ENCODE measurements at regions not wholly inside any gene's neighbourhood (a gene's known extent, or its start where the extent isn't known, plus 50 kb on each side); places are given as distances from the start of the nearest gene placed in this dataset.

- H3K36me3 ChIP-seq (ENCODE audit: control insufficient read depth, insufficient read depth, low read length) = no peaks in the 10 kb centered on the region
- no peak for TF ChIP-seq CTCF (IDR thresholded peaks at IDR 0.05; ENCODE audit: insufficient read depth, low read length, poor library complexity, severe bottlenecking)
These were observed 57.8 kb downstream of the PABIR2 start for GRCh38 chrX:134738986-134739740.

GRCh38 chrX:134738445-134738844 is 58.6 kb downstream of the PABIR2 start:
- no peak overlapping the region for H3K4me3 ChIP-seq (ENCODE audit: low read depth, low read length)
- no peak for TF ChIP-seq CTCF (IDR thresholded peaks at IDR 0.05; ENCODE audit: insufficient read depth, low read length, poor library complexity, severe bottlenecking)
- no peaks in the 10 kb centered on the region for H3K36me3 ChIP-seq (ENCODE audit: control insufficient read depth, insufficient read depth, low read length)
- no peaks in the 10 kb centered on the region for H3K27me3 ChIP-seq (ENCODE audit: control insufficient read depth, insufficient read depth, low read length)
- DNase-seq (ENCODE audit: low read depth) = no peak

More at GRCh38 chrX:134738986-134739740, 57.8 kb downstream of the PABIR2 start:
- H3K4me3 ChIP-seq (ENCODE audit: low read depth, low read length) = no peak overlapping the region
- DNase-seq (ENCODE audit: low read depth) = no peak
- H3K27me3 ChIP-seq (ENCODE audit: control insufficient read depth, insufficient read depth, low read length) = no peaks in the 10 kb centered on the region

GRCh38 chrX:134737721-134738369 is 59.2 kb downstream of the PABIR2 start:
- no peaks in the 10 kb centered on the region for H3K36me3 ChIP-seq (ENCODE audit: control insufficient read depth, insufficient read depth, low read length)
- H3K27me3 ChIP-seq (ENCODE audit: control insufficient read depth, insufficient read depth, low read length) = no peaks in the 10 kb centered on the region
- no peak overlapping the region for H3K4me3 ChIP-seq (ENCODE audit: low read depth, low read length)
- no peak for DNase-seq (ENCODE audit: low read depth)
- no peak for TF ChIP-seq CTCF (IDR thresholded peaks at IDR 0.05; ENCODE audit: insufficient read depth, low read length, poor library complexity, severe bottlenecking)

- no peak for TF ChIP-seq CTCF (IDR thresholded peaks at IDR 0.05; ENCODE audit: insufficient read depth, low read length, poor library complexity, severe bottlenecking)
- Histone ChIP-seq H3K4me3 (ENCODE audit: low read depth, low read length) (no peak overlapping the region), H3K36me3 (ENCODE audit: control insufficient read depth, insufficient read depth, low read length) (no peaks in the 10 kb centered on the region), H3K27me3 (ENCODE audit: control insufficient read depth, insufficient read depth, low read length) (no peaks in the 10 kb centered on the region)
- no peak for DNase-seq (ENCODE audit: low read depth)
These were observed 59.9 kb downstream of the PABIR2 start for GRCh38 chrX:134737061-134737460.

GRCh38 chrX:134736356-134736755 is 60.6 kb downstream of the PABIR2 start:
- Histone ChIP-seq H3K27me3 (ENCODE audit: control insufficient read depth, insufficient read depth, low read length) (no peaks in the 10 kb centered on the region), H3K4me3 (ENCODE audit: low read depth, low read length) (no peak overlapping the region), H3K36me3 (ENCODE audit: control insufficient read depth, insufficient read depth, low read length) (no peaks in the 10 kb centered on the region)
- DNase-seq (ENCODE audit: low read depth) = no peak
- no peak for TF ChIP-seq CTCF (IDR thresholded peaks at IDR 0.05; ENCODE audit: insufficient read depth, low read length, poor library complexity, severe bottlenecking)

Measured in kidney epithelial cell (primary cell).